Activated CD4-positive, alpha-beta memory T cell treated with anti-CD3 and anti-CD28 coated beads for 36 hours (primary cell): ENCODE measurements at regions not wholly inside any gene's neighbourhood (a gene's known extent, or its start where the extent isn't known, plus 50 kb on each side); places are given as distances from the start of the nearest gene placed in this dataset.

ENCODE experiments used
- CTCF ChIA-PET: fragments of 350-600 bp; sonication (Branson Sonifier 250); formaldehyde crosslinking; loops from one replicate; lab custom pipeline; 2021; ENCODE audit warnings: antibody characterized with exemption, inconsistent platforms; lab: Charles Lee
- POLR2A ChIA-PET: fragments of 350-600 bp; sonication (Branson Sonifier 250); formaldehyde crosslinking; loops from one replicate; lab custom pipeline; 2021; ENCODE audit warnings: antibody characterized with exemption; lab: Charles Lee
- DNase-seq: peaks from one replicate; pipeline ENCODE4 v3.0.0-alpha.2; 2020
- H3K27ac Mint-ChIP-seq: one replicate; pipeline ENCODE4 v1.8.0; 2021; ENCODE audit warnings: mixed read lengths
- H3K27me3 Mint-ChIP-seq: one replicate; pipeline ENCODE4 v1.8.0; 2021; ENCODE audit warnings: mixed read lengths
- H3K36me3 Mint-ChIP-seq: one replicate; pipeline ENCODE4 v1.8.0; 2021; ENCODE audit warnings: mixed read lengths
- H3K4me1 Mint-ChIP-seq: one replicate; pipeline ENCODE4 v1.8.0; 2021; ENCODE audit warnings: low read depth, mixed read lengths
- H3K4me3 Mint-ChIP-seq: one replicate; pipeline ENCODE4 v1.8.0; 2021; ENCODE audit warnings: mild to moderate bottlenecking, mixed read lengths
- H3K9me3 Mint-ChIP-seq: one replicate; pipeline ENCODE4 v1.8.0; 2021; ENCODE audit warnings: mixed read lengths
- intact Hi-C: fragments of 100-400 bp; cut with micrococcal nuclease; formaldehyde crosslinking; loops from one replicate; pipeline ENCODE4 v1.15.1; 2023

- no peaks in the 10 kb centered on the region for H3K4me1 Mint-ChIP-seq
- H3K36me3 Mint-ChIP-seq, result no peaks in the 10 kb centered on the region
- intact Hi-C loops, result no loop called here
- H3K9me3 Mint-ChIP-seq, result no peaks in the 10 kb centered on the region
- no peak overlapping the region for H3K4me3 Mint-ChIP-seq
- no peak overlapping the region for H3K27ac Mint-ChIP-seq
- CTCF ChIA-PET, result no interaction called here
- POLR2A ChIA-PET, result no interaction called here
- no peak for DNase-seq
- H3K27me3 Mint-ChIP-seq, result peaks cover 12% of the 10 kb centered on the region
These were observed 157.2 kb downstream of the DCLK3 start for GRCh38 chr3:36606871-36607765.

- H3K9me3 Mint-ChIP-seq, result no peaks in the 10 kb centered on the region
- H3K27ac Mint-ChIP-seq, result no peak overlapping the region
- no peak for DNase-seq
- no peaks in the 10 kb centered on the region for H3K4me1 Mint-ChIP-seq
- H3K27me3 Mint-ChIP-seq, result peaks cover 9% of the 10 kb centered on the region
- no peaks in the 10 kb centered on the region for H3K36me3 Mint-ChIP-seq
- H3K4me3 Mint-ChIP-seq, result no peak overlapping the region
- CTCF ChIA-PET, result no interaction called here
- intact Hi-C loops, result no loop called here
- POLR2A ChIA-PET, result no interaction called here
These were observed 160.9 kb downstream of the DCLK3 start for GRCh38 chr3:36603423-36603822.

GRCh38 chr3:36600404-36600803, 163.9 kb downstream of the DCLK3 start:
- ChIA-PET POLR2A (no interaction called here), CTCF (no interaction called here)
- no peaks in the 10 kb centered on the region for H3K36me3 Mint-ChIP-seq
- H3K4me3 Mint-ChIP-seq, result no peak overlapping the region
- no peak for DNase-seq
- peaks cover 9% of the 10 kb centered on the region for H3K27me3 Mint-ChIP-seq
- intact Hi-C loops, result no loop called here
- no peaks in the 10 kb centered on the region for H3K4me1 Mint-ChIP-seq
- no peaks in the 10 kb centered on the region for H3K9me3 Mint-ChIP-seq
- no peak overlapping the region for H3K27ac Mint-ChIP-seq
